Endothelial cell of umbilical vein (primary cell): ENCODE measurements at regions not wholly inside any gene's neighbourhood (a gene's known extent, or its start where the extent isn't known, plus 50 kb on each side); places are given as distances from the start of the nearest gene placed in this dataset.

Experiments
- BruUV-seq: library from RNA; stranded (reverse); fragments of 400-500 nt; replicated peaks from 2 replicates; lab custom pipeline; 2021; lab: Mats Ljungman, UMichigan
- CTCF ChIA-PET: fragments of 300-600, 350-600 bp; sonication (Branson Sonifier 250); formaldehyde crosslinking; loops from one replicate; lab custom pipeline; 2021; ENCODE audit warnings: antibody characterized with exemption, inconsistent platforms; lab: Charles Lee
- POLR2A ChIA-PET: fragments of 300-600, 350-600 bp; sonication (Branson Sonifier 250); formaldehyde crosslinking; loops from one replicate; lab custom pipeline; 2021; ENCODE audit warnings: antibody characterized with exemption, inconsistent platforms; lab: Charles Lee
- DNase-seq: peaks from one replicate; pipeline ENCODE4 v3.0.0-alpha.2; 2011; ENCODE audit warnings: low read depth, low spot score
- FAIRE-seq: peaks from 2 replicates; lab custom pipeline; 2011; peaks lifted over from hg19 to GRCh38; lab: Jason Lieb, UNC
- H2AFZ ChIP-seq: 2 replicates; pipeline ENCODE4 v1.6.0; 2012; ENCODE audit warnings: low read depth, low read length, control low read depth, inconsistent platforms
- H3K27ac ChIP-seq: 2 replicates; pipeline ENCODE4 v1.5.1; 2011; ENCODE audit warnings: low read depth, mild to moderate bottlenecking, control low read depth, low read length, moderate library complexity; ENCODE audit not compliant: insufficient read depth
- H3K27me3 ChIP-seq, 2 experiments: 2 replicates each; pipeline versions ENCODE4 v1.6.0 to v1.6.1; 2011; ENCODE audit warnings: low read length in 2 of 2, mixed read lengths in 1 of 2; ENCODE audit not compliant: control insufficient read depth in 2 of 2, insufficient read depth in 2 of 2
- H3K36me3 ChIP-seq, 2 experiments: 2 replicates in 1 of 2; 3 replicates in 1 of 2; pipeline ENCODE4 v1.5.1; 2011; ENCODE audit warnings: low read length in 2 of 2, mild to moderate bottlenecking in 1 of 2, moderate library complexity in 1 of 2; ENCODE audit not compliant: control insufficient read depth in 2 of 2, insufficient read depth in 2 of 2; ENCODE audit errors: extremely low read depth in 1 of 2
- H3K4me1 ChIP-seq: 3 replicates; pipeline ENCODE4 v1.5.1; 2011; ENCODE audit warnings: mild to moderate bottlenecking, low read length; ENCODE audit not compliant: control insufficient read depth, insufficient read depth; ENCODE audit errors: extremely low read depth
- H3K4me2 ChIP-seq: 2 replicates; pipeline ENCODE4 v1.6.1; 2011; ENCODE audit warnings: low read length, control low read depth, mixed read lengths; ENCODE audit not compliant: insufficient read depth
- H3K4me3 ChIP-seq, 3 experiments: fragments of 200-600 bp in 1 of 3; sonication (generic), shearing (Covaris generic) in 1 of 3; replicated peaks in 1 of 3; 2 replicates each; pipeline ENCODE4 v1.5.1; 2011 to 2016; ENCODE audit warnings: control low read depth in 3 of 3, low read length in 3 of 3, mild to moderate bottlenecking in 2 of 3, inconsistent platforms in 1 of 3, low read depth in 1 of 3, moderate library complexity in 1 of 3; ENCODE audit not compliant: insufficient read depth in 1 of 3
- H3K79me2 ChIP-seq: 2 replicates; pipeline ENCODE4 v1.6.0; 2012; ENCODE audit warnings: low read length, inconsistent platforms; ENCODE audit not compliant: control insufficient read depth, insufficient read depth
- H3K9ac ChIP-seq: replicated peaks from 2 replicates; pipeline ENCODE3; 2011; ENCODE audit warnings: low read length, control low read depth; ENCODE audit not compliant: insufficient read depth; ENCODE audit errors: extremely low read depth
- H3K9me1 ChIP-seq: replicated peaks from 3 replicates; pipeline ENCODE4 v1.6.0; 2011; ENCODE audit warnings: mild to moderate bottlenecking, low read length; ENCODE audit not compliant: control insufficient read depth, insufficient read depth; ENCODE audit errors: extremely low read depth
- H3K9me3 ChIP-seq: replicated peaks from 2 replicates; pipeline ENCODE4 v1.5.1; 2012; ENCODE audit warnings: low read length, inconsistent platforms; ENCODE audit not compliant: control insufficient read depth, insufficient read depth
- H4K20me1 ChIP-seq: replicated peaks from 2 replicates; pipeline ENCODE3; 2011; ENCODE audit warnings: mild to moderate bottlenecking, low read length; ENCODE audit not compliant: control insufficient read depth, insufficient read depth; ENCODE audit errors: extremely low read depth
- CTCF ChIP-seq, 2 donors: IDR thresholded peaks; 1 replicate in 1 of 2; 2 replicates in 1 of 2; pipeline ENCODE4 v1.5.1; 2011; ENCODE audit warnings: low read length in 2 of 2, mild to moderate bottlenecking in 2 of 2, moderate library complexity in 2 of 2, control low read depth in 1 of 2, inconsistent platforms in 1 of 2, low read depth in 1 of 2; ENCODE audit not compliant: insufficient read depth in 1 of 2; ENCODE audit errors: extremely low read depth in 1 of 2
- EZH2 ChIP-seq: IDR thresholded peaks from 2 replicates; pipeline ENCODE4 v1.6.1; 2012; ENCODE audit warnings: borderline replicate concordance, low read depth, mild to moderate bottlenecking, moderate library complexity, low read length, inconsistent platforms; ENCODE audit not compliant: severe bottlenecking
- FOS ChIP-seq: IDR thresholded peaks from 2 replicates; pipeline ENCODE4 v1.6.1; 2011; ENCODE audit warnings: mild to moderate bottlenecking, low read length, moderate library complexity, borderline replicate concordance; ENCODE audit not compliant: insufficient read depth
- GATA2 ChIP-seq: IDR thresholded peaks from 2 replicates; pipeline ENCODE4 v1.7.0; 2011; ENCODE audit warnings: low read depth, mild to moderate bottlenecking, moderate library complexity, mixed read lengths, low read length; ENCODE audit not compliant: insufficient read length, insufficient read depth
- JUN ChIP-seq: IDR thresholded peaks from 2 replicates; pipeline ENCODE4 v1.6.1; 2011; ENCODE audit warnings: borderline replicate concordance, low read depth; ENCODE audit not compliant: insufficient read length, insufficient read depth
- MAX ChIP-seq: IDR thresholded peaks from 2 replicates; pipeline ENCODE4 v1.6.1; 2011; ENCODE audit not compliant: insufficient read depth, insufficient read length
- MYC ChIP-seq: IDR thresholded peaks from one replicate; pipeline ENCODE4 v1.6.1; 2011; ENCODE audit warnings: mild to moderate bottlenecking, low read depth, low read length
- POLR2A ChIP-seq: IDR thresholded peaks from 2 replicates; pipeline ENCODE4 v1.6.1; 2012; ENCODE audit warnings: low read depth, mild to moderate bottlenecking, control low read depth, low read length
- POLR2AphosphoS5 ChIP-seq: IDR thresholded peaks from 2 replicates; pipeline ENCODE4 v1.6.1; 2012; ENCODE audit warnings: low read depth, mild to moderate bottlenecking, control low read depth, low read length, moderate library complexity; ENCODE audit not compliant: insufficient read depth
- dilution Hi-C: fragments of 300-500 bp; cut with MboI; formaldehyde crosslinking; loops from one replicate; pipeline ENCODE4 v1.15.0; 2019; ENCODE audit warnings: low sequenced_read_pairs; ENCODE audit not compliant: extremely low pct_ligation_motif_present
- intact Hi-C: fragments of 100-400 bp; cut with micrococcal nuclease; formaldehyde crosslinking; loops from one replicate; pipeline ENCODE4 v1.10.0; 2022

- no peaks in the 10 kb centered on the region for H3K9me3 ChIP-seq
- H3K4me1 ChIP-seq, result no peaks in the 10 kb centered on the region
- FAIRE-seq (no peak), DNase-seq (no peak)
- H3K27me3 ChIP-seq, result no peaks in the 10 kb centered on the region
- no TSS peak for BruUV-seq
- no peak overlapping the region for H3K27ac ChIP-seq
- H3K9me1 ChIP-seq, result no peaks in the 10 kb centered on the region
- dilution Hi-C loops, result no loop called here
- no peak overlapping the region for H2AFZ ChIP-seq
- ChIA-PET CTCF (no interaction called here), POLR2A (no interaction called here)
- no peaks in the 10 kb centered on the region for H3K36me3 ChIP-seq
- H4K20me1 ChIP-seq, result no peaks in the 10 kb centered on the region
- TF ChIP-seq EZH2 (no peak), POLR2AphosphoS5 (no peak), GATA2 (no peak), FOS (no peak), CTCF (IDR thresholded peaks at IDR 0.05; ENCODE audit: extremely low read depth in 1 of 2, insufficient read depth in 1 of 2, low read depth in 1 of 2, low read length in 2 of 2) (no peak), JUN (no peak), POLR2A (no peak), MAX (no peak), MYC (no peak)
- no peak overlapping the region for H3K9ac ChIP-seq
- intact Hi-C loops, result no loop called here
- no peak overlapping the region for H3K4me3 ChIP-seq
- no peak overlapping the region for H3K4me2 ChIP-seq
- no peaks in the 10 kb centered on the region for H3K79me2 ChIP-seq
These were observed 211.9 kb upstream of the CADM1 start for GRCh38 chr11:115716080-115716479.
